BJ (cell line): ENCODE measurements at regions not wholly inside any gene's neighbourhood (a gene's known extent, or its start where the extent isn't known, plus 50 kb on each side); places are given as distances from the start of the nearest gene placed in this dataset.
"Not testable (repeated sequence)": the region's sequence is repeated elsewhere in the genome, so short reads cannot be mapped to it uniquely, and the experiment has no call there.

ENCODE experiments used
- CTCF ChIA-PET: fragments of 350-600 bp; formaldehyde crosslinking; extraction: SDS; loops from one replicate; lab custom pipeline; 2021; ENCODE audit warnings: antibody characterized with exemption, inconsistent platforms; lab: Yijun Ruan, JAX
- POLR2A ChIA-PET: fragments of 300-600 bp; sonication (Branson Sonifier 250); formaldehyde crosslinking; extraction: SDS; loops from one replicate; lab custom pipeline; 2021; ENCODE audit warnings: antibody characterized with exemption; lab: Charles Lee
- DNase-seq: peaks from one replicate; pipeline ENCODE4 v3.0.0-alpha.2; 2011; ENCODE audit warnings: low read depth
- H3K27me3 ChIP-seq: 2 replicates; pipeline ENCODE4 v1.6.0; 2011; ENCODE audit warnings: low read length; ENCODE audit not compliant: control insufficient read depth, insufficient read depth
- H3K36me3 ChIP-seq: 2 replicates; pipeline ENCODE4 v1.5.1; 2011; ENCODE audit warnings: low read length; ENCODE audit not compliant: control insufficient read depth, insufficient read depth
- H3K4me3 ChIP-seq: 2 replicates; pipeline ENCODE4 v1.5.1; 2011; ENCODE audit warnings: low read depth, mild to moderate bottlenecking, control low read depth, low read length
- CTCF ChIP-seq: IDR thresholded peaks from 2 replicates; pipeline ENCODE4 v1.5.1; 2011; ENCODE audit warnings: low read depth, mild to moderate bottlenecking, control low read depth, inconsistent platforms, low read length, moderate library complexity; ENCODE audit not compliant: insufficient read depth

- Histone ChIP-seq H3K36me3 (no peaks in the 10 kb centered on the region), H3K4me3 (no peak overlapping the region), H3K27me3 (peaks cover 3% of the 10 kb centered on the region; the same call in 1 of the 2 replicates)
- POLR2A ChIA-PET: no interaction called here
- CTCF ChIA-PET: interaction anchor here (1.6 kb wide), 1 partner anchor 20 kb away, joined by 8 read pairs; no protein-coding TSS in a partner anchor
- no peak for DNase-seq
- TF ChIP-seq CTCF: no peak
Observed at GRCh38 chr14:101687756-101688546, 73.6 kb upstream of the PPP2R5C start.

GRCh38 chr14:101689039-101689501, 72.4 kb upstream of the PPP2R5C start:
- POLR2A ChIA-PET: no interaction called here
- DNase-seq: no peak
- no peak overlapping the region for H3K4me3 ChIP-seq

GRCh38 chr14:101689966-101690365, 71.5 kb upstream of the PPP2R5C start:
- POLR2A ChIA-PET, DNase-seq, CTCF ChIA-PET, H3K36me3 ChIP-seq, H3K4me3 ChIP-seq, H3K27me3 ChIP-seq: not testable (repeated sequence)

More at GRCh38 chr14:101689039-101689501, 72.4 kb upstream of the PPP2R5C start:
- CTCF ChIA-PET: interaction anchor here (0.6 kb wide), 1 partner anchor 10 kb away, joined by 3 read pairs; no protein-coding TSS in a partner anchor
- no peak for TF ChIP-seq CTCF
- no peaks in the 10 kb centered on the region for H3K36me3 ChIP-seq
- peaks cover 3% of the 10 kb centered on the region; the same call in 1 of the 2 replicates for H3K27me3 ChIP-seq

- no peak for TF ChIP-seq CTCF
- Histone ChIP-seq H3K36me3 (no peaks in the 10 kb centered on the region), H3K27me3 (peaks cover 2% of the 10 kb centered on the region; the same call in 1 of the 2 replicates), H3K4me3 (no peak overlapping the region)
- CTCF ChIA-PET: interaction anchor here (1.3 kb wide), 1 partner anchor 12 kb away, joined by 6 read pairs; no protein-coding TSS in a partner anchor
- POLR2A ChIA-PET: interaction anchor here (0.8 kb wide), 1 partner anchor 28 kb away, joined by 3 read pairs; no protein-coding TSS in a partner anchor
- no peak for DNase-seq
Observed at GRCh38 chr14:101695659-101696058, 65.8 kb upstream of the PPP2R5C start.

GRCh38 chr14:101704140-101704539, 57.4 kb upstream of the PPP2R5C start:
- ChIA-PET CTCF (no interaction called here), POLR2A (no interaction called here)
- Histone ChIP-seq H3K36me3 (no peaks in the 10 kb centered on the region), H3K27me3 (peaks cover 6% of the 10 kb centered on the region), H3K4me3 (no peak overlapping the region)
- DNase-seq: no peak
- no peak for TF ChIP-seq CTCF
